A549 (cell line): ENCODE measurements at regions not wholly inside any gene's neighbourhood (a gene's known extent, or its start where the extent isn't known, plus 50 kb on each side); places are given as distances from the start of the nearest gene placed in this dataset.

Source experiments
- ATAC-seq, 2 experiments: fragments of 200-7000 bp in 1 of 2; fragments of >200 bp in 1 of 2; cut with Nextera tagmentation in 1 of 2; cut with Tn5 transposase in 1 of 2; 3 replicates each; pipeline versions ENCODE4 v1.8.0 to v1.9.1; 2018 to 2020; ENCODE audit warnings: mild to moderate bottlenecking in 1 of 2, moderate library complexity in 1 of 2
- CTCF ChIA-PET: fragments of 300-600 bp; sonication (Branson Sonifier 250); formaldehyde crosslinking; extraction: SDS; loops from one replicate; lab custom pipeline; 2021; ENCODE audit warnings: antibody characterized with exemption, inconsistent platforms; lab: Yijun Ruan, JAX
- POLR2A ChIA-PET: fragments of 350-600 bp; formaldehyde crosslinking; extraction: SDS; loops from one replicate; lab custom pipeline; 2021; ENCODE audit warnings: antibody characterized with exemption, inconsistent platforms; lab: Yijun Ruan, JAX
- DNase-seq, 2 experiments: peaks; one replicate each; pipeline versions ENCODE4 v3.0.0 to v3.0.0-alpha.2; 2011 to 2016; ENCODE audit warnings: low read depth in 1 of 2, low spot score in 1 of 2
- FAIRE-seq: peaks from 2 replicates; lab custom pipeline; 2011; peaks lifted over from hg19 to GRCh38; lab: Jason Lieb, UNC
- H3K27ac ChIP-seq, 2 experiments: fragments of >200 bp; sonication (Bioruptor Twin); formaldehyde crosslinking; 3 replicates each; pipeline ENCODE4 v1.5.1; 2016 to 2017
- H3K4me1 ChIP-seq: fragments of >200 bp; sonication (Bioruptor Twin); formaldehyde crosslinking; 3 replicates; pipeline ENCODE4 v1.6.1; 2016
- H3K4me2 ChIP-seq: fragments of >200 bp; sonication (Bioruptor Twin); formaldehyde crosslinking; 3 replicates; pipeline ENCODE4 v1.6.1; 2016
- H3K4me3 ChIP-seq: fragments of >200 bp; sonication (Bioruptor Twin); formaldehyde crosslinking; 3 replicates; pipeline ENCODE4 v1.5.1; 2016
- H3K9me3 ChIP-seq: fragments of >200 bp; sonication (Bioruptor Twin); formaldehyde crosslinking; 3 replicates; pipeline ENCODE4 v1.6.1; 2016
- CHD2 ChIP-seq: fragments of 150-350 bp; IDR thresholded peaks from 2 replicates; pipeline ENCODE4 v1.6.1; 2014; ENCODE audit warnings: low read length; ENCODE audit not compliant: partially characterized antibody
- CHD4 ChIP-seq: fragments of 200-600 bp; sonication (generic); IDR thresholded peaks from 2 replicates; pipeline ENCODE4 v1.6.1; 2016; ENCODE audit warnings: antibody characterized with exemption, mild to moderate bottlenecking, borderline replicate concordance
- EP300 ChIP-seq, 2 experiments: fragments of >200 bp; sonication (Bioruptor Twin); formaldehyde crosslinking; IDR thresholded peaks; 2 replicates in 1 of 2; 3 replicates in 1 of 2; pipeline ENCODE4 v1.6.1; 2016 to 2017
- FOSL2 ChIP-seq, 2 experiments: fragments of 450-650 bp in 1 of 2; fragments of >200 bp in 1 of 2; sonication (Bioruptor Twin) in 1 of 2; formaldehyde crosslinking; IDR thresholded peaks; 2 replicates each; pipeline versions ENCODE4 v1.5.0 to v1.6.1; 2016 to 2020; ENCODE audit warnings: mild to moderate bottlenecking in 1 of 2, moderate library complexity in 1 of 2
- GATA3 ChIP-seq: IDR thresholded peaks from 2 replicates; pipeline ENCODE4 v1.6.1; 2012; ENCODE audit warnings: borderline replicate concordance
- HES2 ChIP-seq: fragments of >200 bp; sonication (Bioruptor Twin); formaldehyde crosslinking; IDR thresholded peaks from 2 replicates; pipeline ENCODE4 v1.6.1; 2016
- HMGXB4 ChIP-seq: fragments of 250-450 bp; sonication (Bioruptor Pico); IDR thresholded peaks from 2 replicates; pipeline ENCODE4 v1.5.0; 2021; ENCODE audit warnings: mild to moderate bottlenecking, moderate library complexity, borderline replicate concordance
- HOXB13 ChIP-seq: fragments of 250-450 bp; sonication (Bioruptor Pico); IDR thresholded peaks from 2 replicates; pipeline ENCODE4 v1.5.0; 2020; ENCODE audit warnings: low read depth, mild to moderate bottlenecking, moderate library complexity
- MAZ ChIP-seq: fragments of 150-350 bp; IDR thresholded peaks from 2 replicates; pipeline ENCODE4 v1.6.1; 2014; ENCODE audit warnings: antibody characterized with exemption, low read depth, low read length, borderline replicate concordance
- NPAS2 ChIP-seq: fragments of 250-450 bp; sonication (Bioruptor Pico); IDR thresholded peaks from 2 replicates; pipeline ENCODE4 v1.8.0; 2022; ENCODE audit warnings: mild to moderate bottlenecking, moderate library complexity, borderline replicate concordance
- PBX3 ChIP-seq: IDR thresholded peaks from 2 replicates; pipeline ENCODE4 v1.6.1; 2012
- POLR2AphosphoS2 ChIP-seq: conservative IDR thresholded peaks from 2 replicates; pipeline ENCODE4 v1.6.1; 2012; ENCODE audit warnings: low read length, improper control_type of control experiment, inconsistent platforms
- RFX5 ChIP-seq: fragments of 450-650 bp; IDR thresholded peaks from 2 replicates; pipeline ENCODE4 v1.7.1; 2014; ENCODE audit warnings: antibody characterized with exemption, mild to moderate bottlenecking, moderate library complexity
- RNF2 ChIP-seq: fragments of 200-600 bp; sonication (generic); IDR thresholded peaks from 2 replicates; pipeline ENCODE4 v1.6.1; 2016; ENCODE audit warnings: low read depth, mild to moderate bottlenecking, antibody characterized with exemption, moderate library complexity, borderline replicate concordance
- SMC3 ChIP-seq: fragments of >200 bp; sonication (Bioruptor Twin); formaldehyde crosslinking; IDR thresholded peaks from 3 replicates; pipeline ENCODE4 v1.6.1; 2018; ENCODE audit warnings: inconsistent platforms
- TP53 ChIP-seq: fragments of 250-450 bp; sonication (Bioruptor Pico); IDR thresholded peaks from 2 replicates; pipeline ENCODE4 v1.5.0; 2021; ENCODE audit warnings: mild to moderate bottlenecking, moderate library complexity
- ZC3H11A ChIP-seq: fragments of 450-650 bp; IDR thresholded peaks from 2 replicates; pipeline ENCODE4 v1.6.1; 2014; ENCODE audit warnings: antibody characterized with exemption, mild to moderate bottlenecking
- ZSCAN20 ChIP-seq: fragments of 250-450 bp; sonication (Bioruptor Pico); IDR thresholded peaks from 2 replicates; pipeline ENCODE4 v1.8.0; 2022; ENCODE audit warnings: mild to moderate bottlenecking, moderate library complexity
- WGBS: methylation state at CpG from one replicate; pipeline ENCODE4 v1.1.6; 2017; ENCODE audit errors: missing lambda C conversion rate; 5-methylcytosine and 5-hydroxymethylcytosine counted together
- TF ChIP-seq, protein P1 (sequence below): fragments of 150-350 bp; IDR thresholded peaks from 2 replicates; pipeline ENCODE4 v1.6.1; 2014; ENCODE audit warnings: low read depth, mild to moderate bottlenecking, low read length
- TF ChIP-seq, protein P2 (sequence below): fragments of >200 bp; sonication (Bioruptor Twin); formaldehyde crosslinking; IDR thresholded peaks from 3 replicates; pipeline ENCODE4 v1.5.1; 2016

DNA sequence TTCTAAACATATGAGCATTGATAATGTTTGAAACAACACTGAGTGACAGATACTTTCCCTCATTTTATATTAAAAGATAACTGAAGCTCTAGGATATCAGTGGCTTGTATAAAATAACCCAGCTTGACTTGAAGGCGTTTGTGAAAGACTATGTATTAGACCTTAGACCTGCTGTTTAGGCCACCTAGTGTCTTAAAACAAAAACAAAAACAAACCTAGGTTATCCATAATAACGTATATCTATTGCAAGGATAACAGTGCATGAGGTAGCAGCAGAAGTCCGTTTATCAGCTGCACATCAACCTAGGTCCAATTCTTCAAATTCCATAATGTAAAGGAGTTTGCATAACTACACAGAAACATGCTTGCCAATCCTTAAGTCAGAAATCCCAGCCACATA lies 79.5 kb upstream of the MAP2 start:
- no peaks in the 10 kb centered on the region for H3K9me3 ChIP-seq
- no peak overlapping the region for H3K4me2 ChIP-seq
- no peaks in the 10 kb centered on the region for H3K4me1 ChIP-seq
- H3K4me3 ChIP-seq = no peak overlapping the region
- DNase-seq = no peak
- FAIRE-seq = no peak
- TF ChIP-seq CHD4 (no peak), RNF2 (no peak), MAZ (no peak), PBX3 (no peak), POLR2AphosphoS2 (no peak), ZC3H11A (no peak), SMC3 (no peak), HOXB13 (CRISPR knock-in tag) (no peak), FOSL2 (IDR thresholded peaks at IDR 0.05) (no peak), FOSL2 (CRISPR knock-in tag; IDR thresholded peaks at IDR 0.05) (no peak), CHD2 (no peak)
- TF ChIP-seq, protein P1, sequence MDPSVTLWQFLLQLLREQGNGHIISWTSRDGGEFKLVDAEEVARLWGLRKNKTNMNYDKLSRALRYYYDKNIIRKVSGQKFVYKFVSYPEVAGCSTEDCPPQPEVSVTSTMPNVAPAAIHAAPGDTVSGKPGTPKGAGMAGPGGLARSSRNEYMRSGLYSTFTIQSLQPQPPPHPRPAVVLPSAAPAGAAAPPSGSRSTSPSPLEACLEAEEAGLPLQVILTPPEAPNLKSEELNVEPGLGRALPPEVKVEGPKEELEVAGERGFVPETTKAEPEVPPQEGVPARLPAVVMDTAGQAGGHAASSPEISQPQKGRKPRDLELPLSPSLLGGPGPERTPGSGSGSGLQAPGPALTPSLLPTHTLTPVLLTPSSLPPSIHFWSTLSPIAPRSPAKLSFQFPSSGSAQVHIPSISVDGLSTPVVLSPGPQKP = no peak
- 22% methylated on average over 3 of the region's 3 CpGs for WGBS
- ChIA-PET POLR2A (no interaction called here), CTCF (interaction anchor here (0.9 to 4.3 kb wide), 4 partner anchors 9 to 211 kb away, joined by 3 to 30 read pairs (median 9); partner anchors contain the start of gene MAP2)
- no peak for ATAC-seq
- H3K27ac ChIP-seq = no peak overlapping the region

DNA sequence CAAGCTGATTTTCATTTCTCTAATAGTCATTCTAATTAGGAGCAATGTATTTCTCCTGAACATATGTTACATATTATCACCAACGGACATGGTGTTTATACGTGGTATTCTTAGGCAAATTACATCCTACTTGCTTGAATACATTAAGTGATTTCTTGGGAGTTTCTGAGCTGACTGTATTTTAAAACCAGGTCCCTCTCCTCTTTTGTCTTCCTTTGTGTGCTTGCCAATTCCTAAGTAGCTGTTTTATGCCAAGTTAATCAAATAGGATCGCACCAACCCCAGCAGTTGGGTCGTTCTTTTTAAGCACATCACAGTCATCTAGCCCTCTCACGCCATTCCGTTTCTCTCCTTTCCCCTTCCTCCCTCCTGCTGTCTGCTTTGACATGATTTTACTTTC lies 75.4 kb upstream of the MAP2 start:
- Histone ChIP-seq H3K4me2 (no peak overlapping the region), H3K27ac (no peak overlapping the region), H3K4me3 (no peak overlapping the region), H3K9me3 (no peaks in the 10 kb centered on the region), H3K4me1 (no peaks in the 10 kb centered on the region)
- ChIA-PET POLR2A (no interaction called here), CTCF (interaction anchor here (1.1 to 1.4 kb wide), 2 partner anchors 14 to 75 kb away, joined by 3 to 10 read pairs; partner anchors contain the start of gene MAP2)
- FAIRE-seq (no peak), ATAC-seq (no peak), DNase-seq (no peak)
- 36% methylated on average over 5 of the region's 6 CpGs for WGBS
- TF ChIP-seq HOXB13 (CRISPR knock-in tag) (no peak), TP53 (CRISPR knock-in tag) (no peak), POLR2AphosphoS2 (no peak), ZSCAN20 (CRISPR knock-in tag) (no peak), NPAS2 (CRISPR knock-in tag) (no peak), RNF2 (no peak), HMGXB4 (CRISPR knock-in tag) (no peak), EP300 (IDR thresholded peaks at IDR 0.05) (no peak), HES2 (no peak), RFX5 (no peak), GATA3 (no peak)
- TF ChIP-seq, protein P1 = no peak
- TF ChIP-seq, protein P2, sequence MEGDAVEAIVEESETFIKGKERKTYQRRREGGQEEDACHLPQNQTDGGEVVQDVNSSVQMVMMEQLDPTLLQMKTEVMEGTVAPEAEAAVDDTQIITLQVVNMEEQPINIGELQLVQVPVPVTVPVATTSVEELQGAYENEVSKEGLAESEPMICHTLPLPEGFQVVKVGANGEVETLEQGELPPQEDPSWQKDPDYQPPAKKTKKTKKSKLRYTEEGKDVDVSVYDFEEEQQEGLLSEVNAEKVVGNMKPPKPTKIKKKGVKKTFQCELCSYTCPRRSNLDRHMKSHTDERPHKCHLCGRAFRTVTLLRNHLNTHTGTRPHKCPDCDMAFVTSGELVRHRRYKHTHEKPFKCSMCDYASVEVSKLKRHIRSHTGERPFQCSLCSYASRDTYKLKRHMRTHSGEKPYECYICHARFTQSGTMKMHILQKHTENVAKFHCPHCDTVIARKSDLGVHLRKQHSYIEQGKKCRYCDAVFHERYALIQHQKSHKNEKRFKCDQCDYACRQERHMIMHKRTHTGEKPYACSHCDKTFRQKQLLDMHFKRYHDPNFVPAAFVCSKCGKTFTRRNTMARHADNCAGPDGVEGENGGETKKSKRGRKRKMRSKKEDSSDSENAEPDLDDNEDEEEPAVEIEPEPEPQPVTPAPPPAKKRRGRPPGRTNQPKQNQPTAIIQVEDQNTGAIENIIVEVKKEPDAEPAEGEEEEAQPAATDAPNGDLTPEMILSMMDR = no peak
